ENCODE measurements at regions not wholly inside any gene's neighbourhood (a gene's known extent, or its start where the extent isn't known, plus 50 kb on each side); places are given as distances from the start of the nearest gene placed in this dataset.

- no peak for TF ChIP-seq CTCF (IDR thresholded peaks at IDR 0.05 in 2 of 3, conservative IDR thresholded peaks at IDR 0.05 in 1 of 3; ENCODE audit: control insufficient read depth in 2 of 3, extremely low read depth in 1 of 3, insufficient read depth in 1 of 3, low read depth in 3 of 3, low read length in 3 of 3)
- TF ChIP-seq CBFB (IDR thresholded peaks at IDR 0.05; ENCODE audit: low read depth), result no peak
- TF ChIP-seq FOXM1 (IDR thresholded peaks at IDR 0.05; ENCODE audit: low read depth, low read length), result no peak
- TF ChIP-seq EP300 (IDR thresholded peaks at IDR 0.05; ENCODE audit: borderline replicate concordance in 1 of 2, control insufficient read depth in 1 of 2, low read depth in 2 of 2, low read length in 2 of 2), result no peak
- TF ChIP-seq TARDBP (IDR thresholded peaks at IDR 0.05; ENCODE audit: borderline replicate concordance), result no peak
- TF ChIP-seq ZNF687 (IDR thresholded peaks at IDR 0.05), result no peak
- TF ChIP-seq EZH2 (IDR thresholded peaks at IDR 0.05; ENCODE audit: borderline replicate concordance, control insufficient read depth, low read depth, low read length), result no peak
- TF ChIP-seq SRF (IDR thresholded peaks at IDR 0.05; ENCODE audit: low read depth in 2 of 2, low read length in 2 of 2), result no peak
- no peak for TF ChIP-seq BACH1 (IDR thresholded peaks at IDR 0.05; ENCODE audit: borderline replicate concordance)
- TF ChIP-seq RCOR1 (conservative IDR thresholded peaks at IDR 0.05; ENCODE audit: low read depth, low read length), result no peak
- TF ChIP-seq RAD21 (IDR thresholded peaks at IDR 0.05; ENCODE audit: insufficient read depth, low read depth, low read length), result no peak
- no peak for TF ChIP-seq JUNB (IDR thresholded peaks at IDR 0.05)
Measured at GRCh38 chr4:41365681-41366080, 109.0 kb downstream of the UCHL1 start.
